Astrocyte of the cerebellum (primary cell): ENCODE measurements at regions not wholly inside any gene's neighbourhood (a gene's known extent, or its start where the extent isn't known, plus 50 kb on each side); places are given as distances from the start of the nearest gene placed in this dataset.

Experiments
- DNase-seq: peaks from one replicate; pipeline ENCODE4 v3.0.0-alpha.2; 2011; ENCODE audit warnings: low read depth
- H3K4me3 ChIP-seq: 2 replicates; pipeline ENCODE4 v1.5.1; 2011; ENCODE audit warnings: mild to moderate bottlenecking, low read depth, low read length, moderate library complexity
- in situ Hi-C: cut with HindIII; loops from 2 replicates; pipeline ENCODE4 v1.10.0; 2017; ENCODE audit warnings: low sequenced_read_pairs
- TF ChIP-seq, protein P1 (sequence below): IDR thresholded peaks from 2 replicates; pipeline ENCODE4 v1.5.1; 2012; ENCODE audit warnings: low read length, low read depth, moderate library complexity, mild to moderate bottlenecking; ENCODE audit errors: missing control alignments

DNA sequence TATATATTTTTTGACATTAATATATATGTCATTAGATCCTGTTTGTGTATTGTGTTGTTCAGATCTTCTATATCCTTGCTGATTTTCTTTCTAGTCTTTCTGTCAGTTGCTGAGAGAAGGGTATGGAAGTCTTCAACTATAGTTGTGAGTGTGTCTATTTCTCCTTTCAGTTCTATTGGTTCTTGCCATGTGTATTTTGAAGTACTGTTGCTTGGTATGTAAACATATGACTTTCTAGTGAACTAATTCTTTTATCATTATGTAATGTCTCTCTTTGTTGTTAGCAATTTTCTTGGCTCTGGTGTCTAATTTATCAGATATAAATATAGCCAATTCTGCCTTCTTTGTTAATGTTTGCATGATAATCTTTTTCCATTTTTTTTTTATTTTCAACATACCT is 84.3 kb upstream of the CAST start:
- no peak for DNase-seq
- in situ Hi-C loops = no loop called here
- H3K4me3 ChIP-seq = no peak overlapping the region
- TF ChIP-seq, protein P1, sequence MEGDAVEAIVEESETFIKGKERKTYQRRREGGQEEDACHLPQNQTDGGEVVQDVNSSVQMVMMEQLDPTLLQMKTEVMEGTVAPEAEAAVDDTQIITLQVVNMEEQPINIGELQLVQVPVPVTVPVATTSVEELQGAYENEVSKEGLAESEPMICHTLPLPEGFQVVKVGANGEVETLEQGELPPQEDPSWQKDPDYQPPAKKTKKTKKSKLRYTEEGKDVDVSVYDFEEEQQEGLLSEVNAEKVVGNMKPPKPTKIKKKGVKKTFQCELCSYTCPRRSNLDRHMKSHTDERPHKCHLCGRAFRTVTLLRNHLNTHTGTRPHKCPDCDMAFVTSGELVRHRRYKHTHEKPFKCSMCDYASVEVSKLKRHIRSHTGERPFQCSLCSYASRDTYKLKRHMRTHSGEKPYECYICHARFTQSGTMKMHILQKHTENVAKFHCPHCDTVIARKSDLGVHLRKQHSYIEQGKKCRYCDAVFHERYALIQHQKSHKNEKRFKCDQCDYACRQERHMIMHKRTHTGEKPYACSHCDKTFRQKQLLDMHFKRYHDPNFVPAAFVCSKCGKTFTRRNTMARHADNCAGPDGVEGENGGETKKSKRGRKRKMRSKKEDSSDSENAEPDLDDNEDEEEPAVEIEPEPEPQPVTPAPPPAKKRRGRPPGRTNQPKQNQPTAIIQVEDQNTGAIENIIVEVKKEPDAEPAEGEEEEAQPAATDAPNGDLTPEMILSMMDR = no peak

DNA sequence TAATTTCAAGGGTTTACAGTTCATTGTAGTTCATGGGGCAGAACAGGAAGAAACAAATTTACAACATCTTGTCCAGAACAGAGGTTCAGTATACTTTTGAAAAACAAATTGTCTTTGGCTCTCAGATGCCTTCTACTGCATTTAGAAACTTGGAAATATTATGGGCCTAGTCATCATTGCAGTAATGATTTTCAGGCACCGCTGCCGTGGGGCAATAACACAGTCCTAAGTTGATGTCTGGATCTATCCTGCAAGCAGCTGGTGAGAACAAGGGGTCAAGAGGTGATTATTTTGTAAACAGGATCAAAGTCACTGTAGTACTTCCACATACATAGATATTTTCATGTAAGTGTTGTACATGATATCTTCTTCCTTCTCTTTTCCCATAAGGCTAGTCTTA is 82.5 kb upstream of the CAST start:
- in situ Hi-C loops = loop anchor here (5.0 kb wide), 1 partner anchor 57 kb away; no protein-coding TSS in a partner anchor
- H3K4me3 ChIP-seq = no peak overlapping the region
- DNase-seq = no peak
- TF ChIP-seq, protein P1 = no peak

DNA sequence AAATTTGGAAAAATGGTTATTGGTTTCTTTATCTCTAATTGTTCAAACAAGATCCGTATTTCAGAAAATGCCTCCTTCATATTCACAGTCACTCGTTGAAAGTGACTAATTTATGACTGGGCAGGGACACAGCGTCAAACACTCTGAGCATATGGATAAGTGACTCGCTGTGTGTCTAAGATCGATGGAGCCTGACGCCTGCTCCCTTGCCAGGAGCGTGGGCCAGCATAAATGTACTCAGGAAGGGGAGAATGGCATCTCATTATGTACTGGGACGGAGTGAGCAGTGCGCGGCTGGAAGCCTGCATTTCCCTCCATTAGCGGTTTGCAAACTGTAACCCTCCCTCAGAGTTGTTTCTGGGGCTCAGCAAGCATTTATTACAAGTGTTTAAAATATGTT is 79.8 kb upstream of the CAST start:
- TF ChIP-seq, protein P1 = no peak
- DNase-seq = peak; percentile 47
- no peak overlapping the region for H3K4me3 ChIP-seq
- in situ Hi-C loops = loop anchor here (5.0 kb wide), 1 partner anchor 60 kb away; no protein-coding TSS in a partner anchor

DNA sequence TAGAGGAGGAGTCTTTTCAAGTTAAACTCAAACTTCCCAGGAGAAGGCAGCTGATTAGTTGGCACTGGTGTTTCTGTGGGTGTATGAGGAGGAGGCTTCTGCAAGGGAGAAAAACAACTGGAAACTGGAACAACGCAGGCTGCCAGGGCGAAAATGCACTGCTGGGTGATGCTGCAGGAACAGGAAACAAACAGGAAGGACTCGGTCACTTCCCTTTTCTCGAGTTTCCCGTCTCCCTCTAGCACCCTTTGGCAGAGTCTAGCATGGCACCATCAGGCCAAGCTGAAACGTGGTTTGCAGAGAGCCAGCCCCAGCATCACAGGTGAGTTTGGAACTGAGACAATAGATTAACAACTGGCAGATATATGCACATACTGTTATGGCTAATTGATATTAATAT is 77.5 kb upstream of the CAST start:
- TF ChIP-seq, protein P1 = no peak
- no peak overlapping the region for H3K4me3 ChIP-seq
- DNase-seq = no peak
- in situ Hi-C loops = loop anchor here (5.0 kb wide), 1 partner anchor 62 kb away; no protein-coding TSS in a partner anchor

DNA sequence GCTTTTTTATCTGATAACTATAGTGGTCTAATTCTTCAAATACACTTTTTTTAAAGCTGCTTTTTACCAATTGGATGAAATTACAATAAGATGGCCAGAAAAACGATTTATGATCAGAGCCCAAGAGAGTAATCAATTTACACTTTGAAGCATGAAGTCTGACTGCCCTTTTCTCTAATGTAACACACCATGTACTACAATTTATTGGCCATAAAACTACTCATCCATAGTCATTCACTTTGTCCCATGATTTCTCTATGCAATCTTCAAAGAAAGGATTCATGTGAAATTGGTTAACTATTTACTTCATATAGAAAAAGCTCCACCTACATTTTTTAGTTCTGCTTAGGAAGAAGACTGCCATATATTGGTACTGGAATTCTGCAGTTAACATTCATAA is 73.6 kb upstream of the CAST start:
- TF ChIP-seq, protein P1 = no peak

DNA sequence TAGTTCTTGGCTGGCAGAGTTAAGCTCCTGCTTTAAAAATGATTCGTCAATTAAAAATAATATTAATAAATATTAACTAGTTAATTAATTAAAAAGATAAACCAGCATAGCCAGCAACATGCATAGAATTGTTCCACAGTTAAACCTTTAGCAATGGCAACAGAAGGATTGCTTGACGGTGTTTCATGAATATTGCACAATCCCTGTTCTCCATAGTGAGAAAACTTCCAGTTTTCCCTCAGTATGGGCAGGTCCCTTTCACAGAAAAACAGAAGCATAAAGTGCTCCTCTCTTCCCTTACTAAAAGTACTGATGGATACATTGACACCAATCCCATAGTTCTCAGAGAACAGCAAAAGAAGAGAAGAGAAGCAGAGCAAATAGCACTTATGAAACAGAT is 71.4 kb upstream of the CAST start:
- in situ Hi-C loops = no loop called here
- H3K4me3 ChIP-seq = no peak overlapping the region
- DNase-seq = no peak
- TF ChIP-seq, protein P1 = no peak

More for the DNA sequence above, 73.6 kb upstream of the CAST start:
- in situ Hi-C loops = no loop called here
- no peak for DNase-seq
- no peak overlapping the region for H3K4me3 ChIP-seq
